ENCODE measurements at regions not wholly inside any gene's neighbourhood (a gene's known extent, or its start where the extent isn't known, plus 50 kb on each side); places are given as distances from the start of the nearest gene placed in this dataset.

- no peaks in the 10 kb centered on the region for H3K9me3 ChIP-seq (ENCODE audit: control insufficient read depth, insufficient read depth, low read length)
- no peak overlapping the region for H3K4me3 ChIP-seq (ENCODE audit: low read length)
- peaks cover 7% of the 10 kb centered on the region; the same call in 1 of the 2 replicates for H3K4me1 ChIP-seq (ENCODE audit: control insufficient read depth, insufficient read depth, low read length)
- H3K27me3 ChIP-seq (ENCODE audit: control insufficient read depth, insufficient read depth, low read length) = no peaks in the 10 kb centered on the region
- WGBS (ENCODE audit: insufficient coverage, insufficient read length) = no CpG with 5 or more reads among the region's 2 CpGs
- no peaks in the 10 kb centered on the region for H3K36me3 ChIP-seq (ENCODE audit: control insufficient read depth, insufficient read depth, low read length)
- no peak for DNase-seq (ENCODE audit: low read depth, low spot score)
- no peak overlapping the region for H3K27ac ChIP-seq (ENCODE audit: low read length)
These were observed 135.5 kb upstream of the LIPC start for GRCh38 chr15:58296276-58296675.

GRCh38 chr15:58297639-58298038, 134.2 kb upstream of the LIPC start:
- no CpG with 5 or more reads among the region's 1 CpG for WGBS (ENCODE audit: insufficient coverage, insufficient read length)

GRCh38 chr15:58298879-58299850, 132.6 kb upstream of the LIPC start:
- no peak overlapping the region for H3K4me3 ChIP-seq (ENCODE audit: low read length)
- WGBS (ENCODE audit: insufficient coverage, insufficient read length) = no CpG with 5 or more reads among the region's 10 CpGs
- no peaks in the 10 kb centered on the region for H3K9me3 ChIP-seq (ENCODE audit: control insufficient read depth, insufficient read depth, low read length)
- H3K27me3 ChIP-seq (ENCODE audit: control insufficient read depth, insufficient read depth, low read length) = no peaks in the 10 kb centered on the region
- no peaks in the 10 kb centered on the region for H3K36me3 ChIP-seq (ENCODE audit: control insufficient read depth, insufficient read depth, low read length)
- H3K27ac ChIP-seq (ENCODE audit: low read length) = no peak overlapping the region
- H3K4me1 ChIP-seq (ENCODE audit: control insufficient read depth, insufficient read depth, low read length) = peaks cover 7% of the 10 kb centered on the region; the same call in 1 of the 2 replicates
- no peak for DNase-seq (ENCODE audit: low read depth, low spot score)

More at GRCh38 chr15:58297639-58298038, 134.2 kb upstream of the LIPC start:
- DNase-seq (ENCODE audit: low read depth, low spot score) = no peak
- H3K9me3 ChIP-seq (ENCODE audit: control insufficient read depth, insufficient read depth, low read length) = no peaks in the 10 kb centered on the region
- no peaks in the 10 kb centered on the region for H3K36me3 ChIP-seq (ENCODE audit: control insufficient read depth, insufficient read depth, low read length)
- H3K4me1 ChIP-seq (ENCODE audit: control insufficient read depth, insufficient read depth, low read length) = peaks cover 7% of the 10 kb centered on the region; the same call in 1 of the 2 replicates
- H3K27ac ChIP-seq (ENCODE audit: low read length) = no peak overlapping the region
- H3K27me3 ChIP-seq (ENCODE audit: control insufficient read depth, insufficient read depth, low read length) = no peaks in the 10 kb centered on the region
- H3K4me3 ChIP-seq (ENCODE audit: low read length) = no peak overlapping the region

- H3K4me3 ChIP-seq (ENCODE audit: low read length) = no peak overlapping the region
- no peaks in the 10 kb centered on the region for H3K9me3 ChIP-seq (ENCODE audit: control insufficient read depth, insufficient read depth, low read length)
- no peak for DNase-seq (ENCODE audit: low read depth, low spot score)
- peaks cover 2% of the 10 kb centered on the region; the same call in 1 of the 2 replicates for H3K4me1 ChIP-seq (ENCODE audit: control insufficient read depth, insufficient read depth, low read length)
- no peak overlapping the region for H3K27ac ChIP-seq (ENCODE audit: low read length)
- no peaks in the 10 kb centered on the region for H3K36me3 ChIP-seq (ENCODE audit: control insufficient read depth, insufficient read depth, low read length)
- no CpG with 5 or more reads among the region's 1 CpG for WGBS (ENCODE audit: insufficient coverage, insufficient read length)
- H3K27me3 ChIP-seq (ENCODE audit: control insufficient read depth, insufficient read depth, low read length) = no peaks in the 10 kb centered on the region
These were observed 129.0 kb upstream of the LIPC start for GRCh38 chr15:58302832-58303231.

- H3K4me1 ChIP-seq (ENCODE audit: control insufficient read depth, insufficient read depth, low read length) = 0 out of 2 replicates have a peak, but pooled peaks cover 1% of the 10 kb centered on the region
- H3K36me3 ChIP-seq (ENCODE audit: control insufficient read depth, insufficient read depth, low read length) = no peaks in the 10 kb centered on the region
- H3K27me3 ChIP-seq (ENCODE audit: control insufficient read depth, insufficient read depth, low read length) = no peaks in the 10 kb centered on the region
- WGBS (ENCODE audit: insufficient coverage, insufficient read length) = no CpG with 5 or more reads among the region's 6 CpGs
- H3K27ac ChIP-seq (ENCODE audit: low read length) = no peak overlapping the region
- no peaks in the 10 kb centered on the region for H3K9me3 ChIP-seq (ENCODE audit: control insufficient read depth, insufficient read depth, low read length)
- DNase-seq (ENCODE audit: low read depth, low spot score) = no peak
- H3K4me3 ChIP-seq (ENCODE audit: low read length) = no peak overlapping the region
These were observed 128.6 kb upstream of the LIPC start for GRCh38 chr15:58303236-58303635.

- DNase-seq (ENCODE audit: low read depth, low spot score) = no peak
- Histone ChIP-seq H3K4me3 (ENCODE audit: low read length) (no peak overlapping the region), H3K9me3 (ENCODE audit: control insufficient read depth, insufficient read depth, low read length) (no peaks in the 10 kb centered on the region), H3K4me1 (ENCODE audit: control insufficient read depth, insufficient read depth, low read length) (no peaks in the 10 kb centered on the region), H3K36me3 (ENCODE audit: control insufficient read depth, insufficient read depth, low read length) (no peaks in the 10 kb centered on the region), H3K27me3 (ENCODE audit: control insufficient read depth, insufficient read depth, low read length) (no peaks in the 10 kb centered on the region), H3K27ac (ENCODE audit: low read length) (no peak overlapping the region)
- WGBS (ENCODE audit: insufficient coverage, insufficient read length) = no CpG with 5 or more reads among the region's 4 CpGs
These were observed 125.0 kb upstream of the LIPC start for GRCh38 chr15:58306591-58307312.

GRCh38 chr15:58307313-58307961, 124.4 kb upstream of the LIPC start:
- DNase-seq (ENCODE audit: low read depth, low spot score) = no peak
- no CpG with 5 or more reads among the region's 6 CpGs for WGBS (ENCODE audit: insufficient coverage, insufficient read length)
- H3K36me3 ChIP-seq (ENCODE audit: control insufficient read depth, insufficient read depth, low read length) = no peaks in the 10 kb centered on the region
- no peaks in the 10 kb centered on the region for H3K27me3 ChIP-seq (ENCODE audit: control insufficient read depth, insufficient read depth, low read length)
- H3K27ac ChIP-seq (ENCODE audit: low read length) = no peak overlapping the region
- H3K4me1 ChIP-seq (ENCODE audit: control insufficient read depth, insufficient read depth, low read length) = no peaks in the 10 kb centered on the region
- no peaks in the 10 kb centered on the region for H3K9me3 ChIP-seq (ENCODE audit: control insufficient read depth, insufficient read depth, low read length)
- no peak overlapping the region for H3K4me3 ChIP-seq (ENCODE audit: low read length)

GRCh38 chr15:58308742-58309355, 122.9 kb upstream of the LIPC start:
- Histone ChIP-seq H3K9me3 (ENCODE audit: control insufficient read depth, insufficient read depth, low read length) (no peaks in the 10 kb centered on the region), H3K27ac (ENCODE audit: low read length) (no peak overlapping the region), H3K4me3 (ENCODE audit: low read length) (no peak overlapping the region), H3K4me1 (ENCODE audit: control insufficient read depth, insufficient read depth, low read length) (no peaks in the 10 kb centered on the region), H3K27me3 (ENCODE audit: control insufficient read depth, insufficient read depth, low read length) (no peaks in the 10 kb centered on the region), H3K36me3 (ENCODE audit: control insufficient read depth, insufficient read depth, low read length) (no peaks in the 10 kb centered on the region)
- no CpG with 5 or more reads among the region's 10 CpGs for WGBS (ENCODE audit: insufficient coverage, insufficient read length)
- DNase-seq (ENCODE audit: low read depth, low spot score) = no peak

GRCh38 chr15:58309963-58310928, 121.5 kb upstream of the LIPC start:
- Histone ChIP-seq H3K4me1 (ENCODE audit: control insufficient read depth, insufficient read depth, low read length) (no peaks in the 10 kb centered on the region), H3K4me3 (ENCODE audit: low read length) (no peak overlapping the region), H3K9me3 (ENCODE audit: control insufficient read depth, insufficient read depth, low read length) (no peaks in the 10 kb centered on the region), H3K36me3 (ENCODE audit: control insufficient read depth, insufficient read depth, low read length) (no peaks in the 10 kb centered on the region), H3K27ac (ENCODE audit: low read length) (no peak overlapping the region), H3K27me3 (ENCODE audit: control insufficient read depth, insufficient read depth, low read length) (no peaks in the 10 kb centered on the region)
- no peak for DNase-seq (ENCODE audit: low read depth, low spot score)
- WGBS (ENCODE audit: insufficient coverage, insufficient read length) = no CpG with 5 or more reads among the region's 20 CpGs
